Natural killer cell (primary cell): ENCODE measurements at regions not wholly inside any gene's neighbourhood (a gene's known extent, or its start where the extent isn't known, plus 50 kb on each side); places are given as distances from the start of the nearest gene placed in this dataset.
A peak's percentile ranks its signal among the peaks of the same experiment; 100 is the strongest.

Source experiments
- ATAC-seq, 3 donors: fragments of 150-1000 bp in 2 of 3; fragments of 200-7000 bp in 1 of 3; cut with Tn5 transposase; 1 replicate in 1 of 3; 2 replicates in 2 of 3; pipeline ENCODE4 v1.10.0; 2021; ENCODE audit warnings: mild to moderate bottlenecking in 2 of 3, moderate library complexity in 2 of 3
- DNase-seq, 2 donors: peaks; one replicate each; pipeline versions ENCODE4 v3.0.0 to v3.0.0-alpha.2; 2013 to 2021; ENCODE audit warnings: mixed read lengths in 1 of 2
- H3K27ac ChIP-seq: one replicate; pipeline ENCODE4 v1.5.1; 2013; ENCODE audit warnings: mild to moderate bottlenecking, low read length
- H3K27me3 ChIP-seq: one replicate; pipeline ENCODE4 v1.6.1; 2013; ENCODE audit warnings: low read length; ENCODE audit not compliant: control insufficient read depth, insufficient read depth
- H3K36me3 ChIP-seq: one replicate; pipeline ENCODE4 v1.6.1; 2013; ENCODE audit warnings: low read length; ENCODE audit not compliant: control insufficient read depth, insufficient read depth
- H3K4me1 ChIP-seq: one replicate; pipeline ENCODE4 v1.6.1; 2013; ENCODE audit warnings: low read length; ENCODE audit not compliant: control insufficient read depth, insufficient read depth
- H3K4me3 ChIP-seq: one replicate; pipeline ENCODE4 v1.5.1; 2013; ENCODE audit warnings: low read length
- H3K9me3 ChIP-seq: one replicate; pipeline ENCODE4 v1.6.1; 2013; ENCODE audit warnings: low read length; ENCODE audit not compliant: control insufficient read depth, insufficient read depth
- H3K27ac Mint-ChIP-seq, 2 donors: one replicate each; pipeline ENCODE4 v1.8.0; 2022; ENCODE audit warnings: mild to moderate bottlenecking in 2 of 2, mixed read lengths in 2 of 2, moderate library complexity in 1 of 2
- H3K27me3 Mint-ChIP-seq, 2 donors: one replicate each; pipeline ENCODE4 v1.8.0; 2022; ENCODE audit warnings: low read depth in 2 of 2, mixed read lengths in 2 of 2
- H3K36me3 Mint-ChIP-seq: one replicate; pipeline ENCODE4 v1.8.0; 2022; ENCODE audit warnings: mixed read lengths
- H3K4me1 Mint-ChIP-seq, 2 donors: one replicate each; pipeline ENCODE4 v1.8.0; 2022; ENCODE audit warnings: mixed read lengths in 2 of 2
- H3K4me3 Mint-ChIP-seq: one replicate; pipeline ENCODE4 v1.8.0; 2022; ENCODE audit warnings: mild to moderate bottlenecking, moderate library complexity, mixed read lengths
- H3K9me3 Mint-ChIP-seq, 2 donors: one replicate each; pipeline ENCODE4 v1.8.0; 2022; ENCODE audit warnings: mixed read lengths in 2 of 2
- WGBS: methylation state at CpG from one replicate; pipeline ENCODE4 v1.1.7; 2013; ENCODE audit warnings: missing lambda C conversion rate; ENCODE audit not compliant: insufficient coverage; 5-methylcytosine and 5-hydroxymethylcytosine counted together
- intact Hi-C: fragments of 100-400 bp; cut with micrococcal nuclease; formaldehyde crosslinking; loops from one replicate; pipeline ENCODE4 v1.14.2; 2022
- TF ChIP-seq, protein P1 (sequence below): fragments of 200-600 bp; IDR thresholded peaks from one replicate; pipeline ENCODE4 v1.8.0; 2022; ENCODE audit warnings: antibody characterized with exemption

GRCh38 chr2:8162552-8162951 lies 519.3 kb upstream of the ID2 start:
- intact Hi-C loops = no loop called here
- Histone ChIP-seq H3K36me3 (no peaks in the 10 kb centered on the region), H3K4me3 (no peak overlapping the region), H3K9me3 (no peaks in the 10 kb centered on the region), H3K4me1 (peaks cover 9% of the 10 kb centered on the region), H3K27ac (no peak overlapping the region), H3K27me3 (no peaks in the 10 kb centered on the region)
- Mint-ChIP-seq H3K4me1 (peaks cover 24 to 30% of the 10 kb centered on the region in 2 donors), H3K9me3 (no peaks in the 10 kb centered on the region), H3K36me3 (peaks cover 7% of the 10 kb centered on the region), H3K27ac (no peak overlapping the region), H3K27me3 (no peaks in the 10 kb centered on the region), H3K4me3 (no peak overlapping the region)
- no peak for DNase-seq
- TF ChIP-seq, protein P1, sequence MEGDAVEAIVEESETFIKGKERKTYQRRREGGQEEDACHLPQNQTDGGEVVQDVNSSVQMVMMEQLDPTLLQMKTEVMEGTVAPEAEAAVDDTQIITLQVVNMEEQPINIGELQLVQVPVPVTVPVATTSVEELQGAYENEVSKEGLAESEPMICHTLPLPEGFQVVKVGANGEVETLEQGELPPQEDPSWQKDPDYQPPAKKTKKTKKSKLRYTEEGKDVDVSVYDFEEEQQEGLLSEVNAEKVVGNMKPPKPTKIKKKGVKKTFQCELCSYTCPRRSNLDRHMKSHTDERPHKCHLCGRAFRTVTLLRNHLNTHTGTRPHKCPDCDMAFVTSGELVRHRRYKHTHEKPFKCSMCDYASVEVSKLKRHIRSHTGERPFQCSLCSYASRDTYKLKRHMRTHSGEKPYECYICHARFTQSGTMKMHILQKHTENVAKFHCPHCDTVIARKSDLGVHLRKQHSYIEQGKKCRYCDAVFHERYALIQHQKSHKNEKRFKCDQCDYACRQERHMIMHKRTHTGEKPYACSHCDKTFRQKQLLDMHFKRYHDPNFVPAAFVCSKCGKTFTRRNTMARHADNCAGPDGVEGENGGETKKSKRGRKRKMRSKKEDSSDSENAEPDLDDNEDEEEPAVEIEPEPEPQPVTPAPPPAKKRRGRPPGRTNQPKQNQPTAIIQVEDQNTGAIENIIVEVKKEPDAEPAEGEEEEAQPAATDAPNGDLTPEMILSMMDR = no peak
- WGBS = 92% methylated on average over 17 of the region's 17 CpGs
- ATAC-seq = no peak

- TF ChIP-seq, protein P1 = no peak
- 95% methylated on average over 5 of the region's 5 CpGs for WGBS
- H3K27me3 Mint-ChIP-seq = no peaks in the 10 kb centered on the region
- peaks cover 40 to 41% of the 10 kb centered on the region in 2 donors for H3K4me1 Mint-ChIP-seq
- H3K4me3 ChIP-seq = no peak overlapping the region
- H3K27ac Mint-ChIP-seq = no peak overlapping the region
- no peaks in the 10 kb centered on the region for H3K27me3 ChIP-seq
- H3K27ac ChIP-seq = no peak overlapping the region
- peaks cover 16% of the 10 kb centered on the region for H3K4me1 ChIP-seq
- DNase-seq (no peak), ATAC-seq (no peak)
- no peaks in the 10 kb centered on the region for H3K9me3 ChIP-seq
- intact Hi-C loops = loop anchor here (5.0 kb wide), 1 partner anchor 517 kb away; the partner anchor contains the start of gene ID2
- H3K4me3 Mint-ChIP-seq = no peak overlapping the region
- H3K36me3 ChIP-seq = no peaks in the 10 kb centered on the region
- H3K9me3 Mint-ChIP-seq = no peaks in the 10 kb centered on the region
- peaks cover 7% of the 10 kb centered on the region for H3K36me3 Mint-ChIP-seq
Measured at GRCh38 chr2:8165550-8165949, 516.3 kb upstream of the ID2 start.

DNA sequence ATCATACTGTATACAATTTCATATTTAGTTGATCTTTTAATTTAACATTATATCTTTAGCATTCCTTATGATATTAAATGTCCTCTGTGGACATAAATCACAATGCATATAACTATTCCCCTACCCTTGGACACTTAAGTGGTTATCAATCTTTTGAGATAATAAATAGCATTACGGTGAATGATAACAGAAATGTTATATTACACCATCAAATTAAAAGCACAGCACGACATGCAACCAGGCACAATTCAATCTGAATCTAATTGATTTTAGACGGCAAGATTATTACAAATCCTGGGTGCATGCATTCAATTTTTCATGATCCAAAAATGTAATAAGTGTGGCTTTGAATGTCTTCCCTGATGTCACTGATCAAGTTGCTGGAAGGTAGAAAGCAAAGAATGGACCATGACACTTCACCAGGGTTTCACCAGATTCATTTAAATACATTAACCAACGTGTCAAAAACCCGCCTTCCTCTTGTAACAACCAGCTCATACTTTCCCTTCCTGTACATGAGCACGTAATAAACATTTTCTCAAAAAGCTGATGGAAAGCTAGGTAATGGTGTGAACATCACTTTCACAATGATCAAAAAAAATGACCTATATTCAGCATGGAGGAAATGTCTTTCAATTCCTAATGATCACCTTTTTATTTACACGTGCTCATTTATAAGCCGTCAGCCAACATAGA lies 513.7 kb upstream of the ID2 start:
- WGBS = 83% methylated on average over 3 of the region's 8 CpGs
- peak overlapping the region; percentile 64 for H3K4me3 Mint-ChIP-seq
- H3K4me1 ChIP-seq = peaks cover 16% of the 10 kb centered on the region
- H3K36me3 Mint-ChIP-seq = peaks cover 7% of the 10 kb centered on the region
- TF ChIP-seq, protein P1 = no peak
- peak; percentile 79 to 92 (median 81) for ATAC-seq
- H3K9me3 ChIP-seq = no peaks in the 10 kb centered on the region
- H3K27me3 ChIP-seq = no peaks in the 10 kb centered on the region
- no peaks in the 10 kb centered on the region for H3K9me3 Mint-ChIP-seq
- no peak overlapping the region for H3K4me3 ChIP-seq
- peak overlapping the region; percentile 13 for H3K27ac ChIP-seq
- peak in 1 of 2 donors; percentile 36 for DNase-seq
- peaks cover 41 to 42% of the 10 kb centered on the region in 2 donors for H3K4me1 Mint-ChIP-seq
- H3K36me3 ChIP-seq = no peaks in the 10 kb centered on the region
- intact Hi-C loops = loop anchor here (5.0 kb wide), 1 partner anchor 514 kb away; the partner anchor contains the start of gene ID2
- H3K27me3 Mint-ChIP-seq = no peaks in the 10 kb centered on the region
- peak overlapping the region; percentile 78 to 85 for H3K27ac Mint-ChIP-seq
